IPS DF 4.7 (cell line): ENCODE measurements at regions not wholly inside any gene's neighbourhood (a gene's known extent, or its start where the extent isn't known, plus 50 kb on each side); places are given as distances from the start of the nearest gene placed in this dataset.
"Not testable (repeated sequence)": the region's sequence is repeated elsewhere in the genome, so short reads cannot be mapped to it uniquely, and the experiment has no call there.

Source experiments
- DNase-seq: peaks from one replicate; pipeline ENCODE4 v3.0.0-alpha.2; 2013; ENCODE audit warnings: low spot score; ENCODE audit errors: extremely low read depth

- DNase-seq: no peak
These were observed 185.6 kb downstream of the INSC start for GRCh38 chr11:15300341-15300740.

GRCh38 chr11:15307619-15308024, 192.9 kb downstream of the INSC start:
- no peak for DNase-seq

GRCh38 chr11:15308840-15309239, 194.1 kb downstream of the INSC start:
- no peak for DNase-seq

- no peak for DNase-seq
These were observed 194.6 kb downstream of the INSC start for GRCh38 chr11:15309296-15309695.

GRCh38 chr11:15313862-15314261, 199.1 kb downstream of the INSC start:
- DNase-seq: no peak

- DNase-seq: no peak
These were observed 204.1 kb downstream of the INSC start for GRCh38 chr11:15318814-15319213.

GRCh38 chr11:15326520-15326919, 211.8 kb downstream of the INSC start:
- DNase-seq: no peak

- DNase-seq: peak; percentile 64
These were observed 213.1 kb downstream of the INSC start for GRCh38 chr11:15327786-15328231.

GRCh38 chr11:15333407-15333806, 218.7 kb downstream of the INSC start:
- DNase-seq: no peak

GRCh38 chr11:15334766-15335165, 220.0 kb downstream of the INSC start:
- DNase-seq: no peak

GRCh38 chr11:15336021-15336420, 221.3 kb downstream of the INSC start:
- DNase-seq: no peak

- DNase-seq: no peak
These were observed 224.6 kb downstream of the INSC start for GRCh38 chr11:15339302-15339701.

- no peak for DNase-seq
These were observed 226.9 kb downstream of the INSC start for GRCh38 chr11:15341587-15341986.

GRCh38 chr11:15342163-15342562, 227.4 kb downstream of the INSC start:
- no peak for DNase-seq

- DNase-seq: no peak
These were observed 232.2 kb downstream of the INSC start for GRCh38 chr11:15346907-15347306.

GRCh38 chr11:15347969-15348734, 233.4 kb downstream of the INSC start:
- DNase-seq: no peak

GRCh38 chr11:15349413-15349812, 234.7 kb downstream of the INSC start:
- DNase-seq: no peak

GRCh38 chr11:15361316-15361715, 246.6 kb downstream of the INSC start:
- DNase-seq: no peak

GRCh38 chr11:15365286-15365685, 250.6 kb downstream of the INSC start:
- not testable (repeated sequence) for DNase-seq

GRCh38 chr11:15367695-15368094, 253.0 kb downstream of the INSC start:
- DNase-seq: no peak

- no peak for DNase-seq
These were observed 255.9 kb downstream of the INSC start for GRCh38 chr11:15370495-15371147.

GRCh38 chr11:15371533-15371932, 256.8 kb downstream of the INSC start:
- no peak for DNase-seq

- no peak for DNase-seq
These were observed 259.7 kb downstream of the INSC start for GRCh38 chr11:15374418-15374817.
